SK-N-SH (cell line): ENCODE measurements at regions not wholly inside any gene's neighbourhood (a gene's known extent, or its start where the extent isn't known, plus 50 kb on each side); places are given as distances from the start of the nearest gene placed in this dataset.

Experiments
- CTCF ChIA-PET: fragments of 300-600, 350-600 bp; formaldehyde crosslinking; extraction: SDS; loops from one replicate; lab custom pipeline; 2021; lab: Yijun Ruan, JAX
- POLR2A ChIA-PET: fragments of 350-600 bp; sonication (Branson Sonifier 250); formaldehyde crosslinking; extraction: SDS; loops from one replicate; lab custom pipeline; 2020; ENCODE audit warnings: antibody characterized with exemption, inconsistent platforms; lab: Yijun Ruan, JAX
- DNase-seq: peaks from one replicate; pipeline ENCODE4 v3.0.0; 2012
- H2AFZ ChIP-seq: fragments of 200-600 bp; sonication (generic); 2 replicates; pipeline ENCODE4 v1.8.1; 2016; ENCODE audit warnings: antibody characterized with exemption, mild to moderate bottlenecking, low read depth
- H3F3A ChIP-seq: fragments of 200-600 bp; sonication (generic); replicated peaks from 2 replicates; pipeline ENCODE3; 2016; ENCODE audit warnings: antibody characterized with exemption, mild to moderate bottlenecking; ENCODE audit not compliant: insufficient read depth
- H3K27ac ChIP-seq, 2 experiments: fragments of 200-500 bp in 1 of 2; fragments of 200-600 bp in 1 of 2; sonication (Bioruptor generic) in 1 of 2; sonication (generic), shearing (Covaris generic) in 1 of 2; 2 replicates each; pipeline versions ENCODE4 v1.5.1 to v1.6.1; 2014 to 2016; ENCODE audit warnings: low read depth in 2 of 2, inconsistent platforms in 1 of 2, low read length in 1 of 2, mild to moderate bottlenecking in 1 of 2, mixed read lengths in 1 of 2
- H3K27me3 ChIP-seq: fragments of 200-600 bp; sonication (generic), shearing (Covaris generic); 2 replicates; pipeline ENCODE4 v1.6.1; 2016; ENCODE audit warnings: mixed run types; ENCODE audit not compliant: insufficient read depth
- H3K36me3 ChIP-seq, 2 experiments: fragments of 200-500 bp in 1 of 2; fragments of 200-600 bp in 1 of 2; sonication (Bioruptor generic) in 1 of 2; sonication (generic) in 1 of 2; replicated peaks in 1 of 2; 2 replicates each; pipeline versions ENCODE3 to v1.5.1; 2014 to 2016; ENCODE audit warnings: low read length in 1 of 2, mild to moderate bottlenecking in 1 of 2; ENCODE audit not compliant: insufficient read depth in 2 of 2, control insufficient read depth in 1 of 2
- H3K4me1 ChIP-seq, 2 experiments: fragments of 200-500 bp in 1 of 2; fragments of 200-600 bp in 1 of 2; sonication (Bioruptor generic) in 1 of 2; sonication (generic), shearing (Covaris generic) in 1 of 2; 2 replicates each; pipeline versions ENCODE4 v1.5.1 to v1.6.1; 2014 to 2016; ENCODE audit warnings: low read depth in 1 of 2, low read length in 1 of 2, mixed run types in 1 of 2; ENCODE audit not compliant: insufficient read depth in 2 of 2, control insufficient read depth in 1 of 2
- H3K4me2 ChIP-seq: fragments of 200-600 bp; sonication (generic), shearing (Covaris generic); 2 replicates; pipeline ENCODE4 v1.6.1; 2017; ENCODE audit warnings: mixed run types
- H3K4me3 ChIP-seq, 2 experiments: fragments of 200-500 bp in 1 of 2; fragments of 200-600 bp in 1 of 2; sonication (Bioruptor generic) in 1 of 2; sonication (generic), shearing (Covaris generic) in 1 of 2; 2 replicates each; pipeline versions ENCODE4 v1.5.1 to v1.8.1; 2014 to 2016; ENCODE audit warnings: low read depth in 2 of 2, inconsistent platforms in 1 of 2, low read length in 1 of 2, mild to moderate bottlenecking in 1 of 2, mixed read lengths in 1 of 2, moderate library complexity in 1 of 2
- H3K79me2 ChIP-seq: fragments of 200-600 bp; sonication (generic); 2 replicates; pipeline ENCODE4 v1.8.1; 2017; ENCODE audit warnings: mild to moderate bottlenecking; ENCODE audit not compliant: insufficient read depth
- H3K9ac ChIP-seq: fragments of 200-600 bp; sonication (generic); 2 replicates; pipeline ENCODE4 v1.6.1; 2017; ENCODE audit warnings: mixed run types
- H3K9me2 ChIP-seq: fragments of 200-600 bp; sonication (generic); 2 replicates; pipeline ENCODE4 v1.6.1; 2017; ENCODE audit warnings: mixed run types
- H3K9me3 ChIP-seq: fragments of 200-600 bp; sonication (generic); 2 replicates; pipeline ENCODE4 v1.6.1; 2017; ENCODE audit warnings: mixed run types, mild to moderate bottlenecking, moderate library complexity
- H4K20me1 ChIP-seq: fragments of 200-600 bp; sonication (generic); 2 replicates; pipeline ENCODE4 v1.6.1; 2017; ENCODE audit warnings: mild to moderate bottlenecking, mixed run types; ENCODE audit not compliant: insufficient read depth
- CHD2 ChIP-seq: fragments of 150-350 bp; IDR thresholded peaks from 2 replicates; pipeline ENCODE4 v1.6.1; 2018; ENCODE audit warnings: low read length; ENCODE audit not compliant: partially characterized antibody
- ELF1 ChIP-seq: IDR thresholded peaks from 2 replicates; pipeline ENCODE4 v1.4.0; 2012
- EP300 ChIP-seq, 2 experiments: IDR thresholded peaks; 2 replicates each; pipeline versions ENCODE4 v1.4.0 to v1.6.1; 2012; ENCODE audit warnings: borderline replicate concordance in 1 of 2, low read depth in 1 of 2, low read length in 1 of 2
- EZH2phosphoT487 ChIP-seq: fragments of 200-600 bp; sonication (generic); IDR thresholded peaks from 2 replicates; pipeline ENCODE4 v1.6.1; 2017; ENCODE audit warnings: low read depth, mixed run types, mild to moderate bottlenecking, antibody characterized with exemption, moderate library complexity, borderline replicate concordance
- FOSL2 ChIP-seq: IDR thresholded peaks from 2 replicates; pipeline ENCODE4 v1.4.0; 2012; ENCODE audit warnings: low read depth, mild to moderate bottlenecking, moderate library complexity, borderline replicate concordance
- FOXJ3 ChIP-seq: sonication (generic); formaldehyde crosslinking; IDR thresholded peaks from 2 replicates; pipeline ENCODE4 v1.5.1; 2020; ENCODE audit warnings: mild to moderate bottlenecking, missing genetic modification reagents
- IRF3 ChIP-seq: fragments of 150-350 bp; IDR thresholded peaks from 2 replicates; pipeline ENCODE4 v1.6.1; 2016; ENCODE audit warnings: mild to moderate bottlenecking, low read depth, low read length
- JUND ChIP-seq: IDR thresholded peaks from 2 replicates; pipeline ENCODE4 v1.4.0; 2012
- MEF2A ChIP-seq: IDR thresholded peaks from 2 replicates; pipeline ENCODE4 v1.4.0; 2012; ENCODE audit warnings: low read depth, borderline replicate concordance
- MXI1 ChIP-seq: IDR thresholded peaks from 2 replicates; pipeline ENCODE4 v1.6.1; 2012; ENCODE audit warnings: mild to moderate bottlenecking, low read depth, low read length, improper control_type of control experiment
- NFIC ChIP-seq: IDR thresholded peaks from 2 replicates; pipeline ENCODE4 v1.4.0; 2012; ENCODE audit warnings: borderline replicate concordance
- NRF1 ChIP-seq: IDR thresholded peaks from 2 replicates; pipeline ENCODE4 v1.6.1; 2012; ENCODE audit warnings: low read depth, mild to moderate bottlenecking, low read length
- PBX3 ChIP-seq: IDR thresholded peaks from 2 replicates; pipeline ENCODE4; 2012
- RCOR1 ChIP-seq: fragments of 150-350 bp; IDR thresholded peaks from 2 replicates; pipeline ENCODE4 v1.6.1; 2017; ENCODE audit warnings: antibody characterized with exemption, low read length
- REST ChIP-seq: IDR thresholded peaks from 2 replicates; pipeline ENCODE4 v1.6.1; 2012; ENCODE audit warnings: mild to moderate bottlenecking, low read depth, low read length, moderate library complexity
- RFX5 ChIP-seq: IDR thresholded peaks from 2 replicates; pipeline ENCODE4 v1.6.1; 2012; ENCODE audit warnings: mild to moderate bottlenecking, improper control_type of control experiment, low read length
- SIN3A ChIP-seq: IDR thresholded peaks from 2 replicates; pipeline ENCODE4 v1.6.1; 2012; ENCODE audit warnings: low read depth, mild to moderate bottlenecking, low read length, moderate library complexity, borderline replicate concordance
- TAF1 ChIP-seq: IDR thresholded peaks from 2 replicates; pipeline ENCODE4 v1.6.1; 2012; ENCODE audit warnings: low read depth, mild to moderate bottlenecking, low read length, moderate library complexity, borderline replicate concordance
- TCF12 ChIP-seq: IDR thresholded peaks from 2 replicates; pipeline ENCODE4 v1.4.0; 2012
- USF1 ChIP-seq: IDR thresholded peaks from 2 replicates; pipeline ENCODE4 v1.4.0; 2012; ENCODE audit warnings: low read depth, borderline replicate concordance
- ZBTB33 ChIP-seq: IDR thresholded peaks from 2 replicates; pipeline ENCODE4 v1.4.0; 2012; ENCODE audit warnings: low read depth, borderline replicate concordance
- WGBS: methylation state at CpG from one replicate; pipeline ENCODE4 v1.1.6; 2017; ENCODE audit warnings: low lambda C conversion rate; 5-methylcytosine and 5-hydroxymethylcytosine counted together

- no peaks in the 10 kb centered on the region for H3K27me3 ChIP-seq
- no peak overlapping the region for H3K27ac ChIP-seq
- H3K9me3 ChIP-seq, result no peaks in the 10 kb centered on the region; the same call in 1 of the 2 replicates
- H3K4me2 ChIP-seq, result no peak overlapping the region
- DNase-seq, result no peak
- CTCF ChIA-PET, result no interaction called here
- WGBS, result 4% methylated on average over 2 of the region's 2 CpGs
- H3K9ac ChIP-seq, result no peak overlapping the region
- H3K36me3 ChIP-seq, result no peaks in the 10 kb centered on the region
- H3K79me2 ChIP-seq, result no peaks in the 10 kb centered on the region
- H2AFZ ChIP-seq, result no peak overlapping the region
- H3K9me2 ChIP-seq, result no peaks in the 10 kb centered on the region
- H4K20me1 ChIP-seq, result no peaks in the 10 kb centered on the region
- no peaks in the 10 kb centered on the region for H3K4me1 ChIP-seq
- no peak overlapping the region for H3K4me3 ChIP-seq
- H3F3A ChIP-seq, result no peaks in the 10 kb centered on the region
- TF ChIP-seq MEF2A (no peak), USF1 (no peak), ZBTB33 (no peak), FOXJ3 (CRISPR knock-in tag) (no peak), JUND (no peak), TAF1 (no peak), SIN3A (no peak), NFIC (no peak), FOSL2 (no peak), RFX5 (no peak), MXI1 (no peak), ELF1 (no peak), CHD2 (no peak), TCF12 (no peak), PBX3 (no peak), NRF1 (no peak)
- TF ChIP-seq, all 33 proteins: peak for 0
- POLR2A ChIA-PET, result no interaction called here
Measured at GRCh38 chr13:55190996-55191395, 1949.7 kb upstream of the PRR20A start.

- ChIA-PET CTCF (interaction anchor here (0.9 kb wide), 1 partner anchor 46 kb away, joined by 4 read pairs; no protein-coding TSS in a partner anchor), POLR2A (no interaction called here)
- Histone ChIP-seq H3K36me3 (no peaks in the 10 kb centered on the region), H3K27ac (no peak overlapping the region), H3K4me1 (no peaks in the 10 kb centered on the region), H3K9ac (no peak overlapping the region), H2AFZ (no peak overlapping the region), H3K27me3 (no peaks in the 10 kb centered on the region), H3K79me2 (no peaks in the 10 kb centered on the region), H4K20me1 (no peaks in the 10 kb centered on the region), H3K9me2 (no peaks in the 10 kb centered on the region), H3K4me3 (peak overlapping the region in 1 of 2 experiments; percentile 9; a peak in 1 of 4 replicates), H3K9me3 (no peaks in the 10 kb centered on the region; the same call in 1 of the 2 replicates), H3K4me2 (no peak overlapping the region), H3F3A (no peaks in the 10 kb centered on the region)
- DNase-seq, result no peak
- TF ChIP-seq REST (no peak), RCOR1 (no peak), EP300 (IDR thresholded peaks at IDR 0.05; ENCODE audit: borderline replicate concordance in 1 of 2, low read depth in 1 of 2, low read length in 1 of 2) (no peak), IRF3 (no peak), FOSL2 (no peak), EZH2phosphoT487 (no peak), TCF12 (no peak), FOXJ3 (CRISPR knock-in tag) (no peak)
Measured at GRCh38 chr13:55199134-55199533, 1941.6 kb upstream of the PRR20A start.
